ENCODE measurements at regions not wholly inside any gene's neighbourhood (a gene's known extent, or its start where the extent isn't known, plus 50 kb on each side); places are given as distances from the start of the nearest gene placed in this dataset.

GRCh38 chrX:129227366-129227765, 295.9 kb downstream of the SMARCA1 start:
- H2AFZ ChIP-seq (ENCODE audit: low read length): no peak overlapping the region
- no peaks in the 10 kb centered on the region for H3K79me2 ChIP-seq (ENCODE audit: low read length)
- no peaks in the 10 kb centered on the region for H3K9me2 ChIP-seq (replicated peaks; ENCODE audit: insufficient read depth, low read length)
- TF ChIP-seq EZH2 (optimal IDR thresholded peaks at IDR 0.05; ENCODE audit: low read depth, low read length) (no peak), EZH2phosphoT487 (IDR thresholded peaks at IDR 0.05; ENCODE audit: low read length) (no peak), CTCF (IDR thresholded peaks at IDR 0.05; ENCODE audit: low read length) (no peak)
- H3K27me3 ChIP-seq (replicated peaks; ENCODE audit: insufficient read depth, low read length): no peaks in the 10 kb centered on the region
- H3K9me3 ChIP-seq (replicated peaks; ENCODE audit: insufficient read depth, low read length): no peaks in the 10 kb centered on the region; the same call in 1 of the 2 replicates
- H3K36me3 ChIP-seq (replicated peaks; ENCODE audit: insufficient read depth, low read length): no peaks in the 10 kb centered on the region
- H3K4me3 ChIP-seq (ENCODE audit: low read length): no peak overlapping the region
- H3K4me1 ChIP-seq (ENCODE audit: low read length): no peaks in the 10 kb centered on the region
- no peaks in the 10 kb centered on the region for H4K20me1 ChIP-seq (ENCODE audit: insufficient read depth, low read length)
- H3F3A ChIP-seq (ENCODE audit: insufficient read depth, low read length): no peaks in the 10 kb centered on the region
- no peak overlapping the region for H3K9ac ChIP-seq (ENCODE audit: low read length)
- no peak overlapping the region for H3K27ac ChIP-seq (ENCODE audit: low read length)
- no peak overlapping the region for H3K4me2 ChIP-seq (ENCODE audit: low read depth, low read length)
- no peak for DNase-seq

GRCh38 chrX:129193357-129193756, 329.9 kb downstream of the SMARCA1 start:
- no peak overlapping the region for H3K27ac ChIP-seq (ENCODE audit: low read length)
- H3K79me2 ChIP-seq (ENCODE audit: low read length): no peaks in the 10 kb centered on the region
- no peak overlapping the region for H3K9ac ChIP-seq (ENCODE audit: low read length)
- no peaks in the 10 kb centered on the region for H3K36me3 ChIP-seq (replicated peaks; ENCODE audit: insufficient read depth, low read length)
- H3F3A ChIP-seq (ENCODE audit: insufficient read depth, low read length): no peaks in the 10 kb centered on the region
- no peaks in the 10 kb centered on the region for H3K9me3 ChIP-seq (replicated peaks; ENCODE audit: insufficient read depth, low read length)
- no peak for DNase-seq
- no peaks in the 10 kb centered on the region for H4K20me1 ChIP-seq (ENCODE audit: insufficient read depth, low read length)
- H3K4me3 ChIP-seq (ENCODE audit: low read length): no peak overlapping the region
- no peaks in the 10 kb centered on the region for H3K27me3 ChIP-seq (replicated peaks; ENCODE audit: insufficient read depth, low read length)
- TF ChIP-seq EZH2 (optimal IDR thresholded peaks at IDR 0.05; ENCODE audit: low read depth, low read length) (no peak), EZH2phosphoT487 (IDR thresholded peaks at IDR 0.05; ENCODE audit: low read length) (no peak), CTCF (IDR thresholded peaks at IDR 0.05; ENCODE audit: low read length) (no peak)
- no peaks in the 10 kb centered on the region for H3K4me1 ChIP-seq (ENCODE audit: low read length)
- no peaks in the 10 kb centered on the region for H3K9me2 ChIP-seq (replicated peaks; ENCODE audit: insufficient read depth, low read length)
- H2AFZ ChIP-seq (ENCODE audit: low read length): no peak overlapping the region
- H3K4me2 ChIP-seq (ENCODE audit: low read depth, low read length): no peak overlapping the region

- no peaks in the 10 kb centered on the region for H3K36me3 ChIP-seq (replicated peaks; ENCODE audit: insufficient read depth, low read length)
- no peaks in the 10 kb centered on the region for H3K79me2 ChIP-seq (ENCODE audit: low read length)
- no peaks in the 10 kb centered on the region for H3K9me2 ChIP-seq (replicated peaks; ENCODE audit: insufficient read depth, low read length)
- no peak for DNase-seq
- H3K27me3 ChIP-seq (replicated peaks; ENCODE audit: insufficient read depth, low read length): no peaks in the 10 kb centered on the region
- H3K9me3 ChIP-seq (replicated peaks; ENCODE audit: insufficient read depth, low read length): no peaks in the 10 kb centered on the region
- H2AFZ ChIP-seq (ENCODE audit: low read length): no peak overlapping the region
- H3K27ac ChIP-seq (ENCODE audit: low read length): no peak overlapping the region
- TF ChIP-seq EZH2 (optimal IDR thresholded peaks at IDR 0.05; ENCODE audit: low read depth, low read length): no peak
- TF ChIP-seq EZH2phosphoT487 (IDR thresholded peaks at IDR 0.05; ENCODE audit: low read length): no peak
- no peak for TF ChIP-seq CTCF (IDR thresholded peaks at IDR 0.05; ENCODE audit: low read length)
- no peaks in the 10 kb centered on the region for H3F3A ChIP-seq (ENCODE audit: insufficient read depth, low read length)
- H3K4me2 ChIP-seq (ENCODE audit: low read depth, low read length): no peak overlapping the region
- no peaks in the 10 kb centered on the region for H4K20me1 ChIP-seq (ENCODE audit: insufficient read depth, low read length)
- no peak overlapping the region for H3K9ac ChIP-seq (ENCODE audit: low read length)
- H3K4me3 ChIP-seq (ENCODE audit: low read length): no peak overlapping the region
- H3K4me1 ChIP-seq (ENCODE audit: low read length): no peaks in the 10 kb centered on the region
Measured at GRCh38 chrX:129188231-129188630, 335.1 kb downstream of the SMARCA1 start.
